ENCODE measurements at regions not wholly inside any gene's neighbourhood (a gene's known extent, or its start where the extent isn't known, plus 50 kb on each side); places are given as distances from the start of the nearest gene placed in this dataset.

DNA sequence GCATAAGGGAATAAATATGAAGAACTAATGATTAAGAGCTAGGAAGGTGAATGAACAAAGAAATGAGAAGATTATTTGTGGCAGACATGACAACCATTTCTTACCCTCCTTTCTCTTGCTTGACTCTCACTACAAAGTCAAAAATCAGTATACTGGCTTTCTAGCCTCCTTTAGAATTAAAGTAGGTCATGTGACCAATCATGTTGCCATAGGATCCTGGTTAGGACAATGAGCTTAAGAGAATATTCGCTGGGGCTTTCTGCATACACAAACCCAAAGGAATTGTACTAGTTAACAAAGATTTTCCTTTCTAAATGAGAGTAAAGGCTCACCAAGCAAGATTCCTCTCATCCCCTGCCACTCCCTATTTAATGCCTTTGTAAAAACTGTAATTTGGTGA is 76.0 kb upstream of the ID4 start:
- Histone ChIP-seq H3K79me2 (ENCODE audit: control insufficient read depth, insufficient read depth, low read length, unreplicated experiment) (no peaks in the 10 kb centered on the region), H3K27ac (ENCODE audit: low read depth, low read length) (no peak overlapping the region), H3K27me3 (ENCODE audit: insufficient read depth, low read length) (no peaks in the 10 kb centered on the region), H3K36me3 (ENCODE audit: insufficient read depth, low read length) (no peaks in the 10 kb centered on the region), H3K4me3 (ENCODE audit: low read depth, low read length) (no peak overlapping the region), H3K4me1 (ENCODE audit: control insufficient read depth, insufficient read depth, low read length, unreplicated experiment) (peaks cover 31% of the 10 kb centered on the region), H2AFZ (ENCODE audit: low read length, unreplicated experiment) (no peak overlapping the region)

DNA sequence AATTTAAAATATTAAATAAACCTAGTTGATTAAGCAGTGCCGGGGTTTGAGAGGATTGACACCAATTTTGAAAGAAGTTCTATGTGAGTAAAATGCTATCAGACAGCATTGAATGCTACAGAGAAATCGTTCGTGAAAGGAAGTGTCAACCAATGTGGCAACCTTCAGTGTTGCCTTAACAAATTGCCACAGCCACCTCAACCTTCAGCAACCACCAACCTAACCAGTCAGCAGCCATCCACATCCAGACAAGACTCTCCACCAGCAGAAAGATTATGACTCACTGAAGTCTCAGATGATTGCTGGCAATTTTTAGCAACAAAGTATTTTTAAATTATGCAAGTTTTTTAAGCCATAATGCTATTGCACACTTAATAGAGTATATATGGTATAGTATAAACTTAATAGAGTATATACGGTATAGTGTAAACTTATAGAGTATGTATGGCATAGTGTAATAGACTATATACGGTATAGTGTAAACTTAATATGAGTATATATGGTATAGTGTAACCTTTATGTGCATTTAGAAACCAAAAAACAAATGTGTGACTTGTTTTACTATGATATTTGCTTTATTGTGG is 65.3 kb upstream of the ID4 start:
- no peak overlapping the region for H3K27ac ChIP-seq (ENCODE audit: low read depth, low read length)
- H3K27me3 ChIP-seq (ENCODE audit: insufficient read depth, low read length) = no peaks in the 10 kb centered on the region
- no peaks in the 10 kb centered on the region for H3K4me1 ChIP-seq (ENCODE audit: control insufficient read depth, insufficient read depth, low read length, unreplicated experiment)
- H3K36me3 ChIP-seq (ENCODE audit: insufficient read depth, low read length) = no peaks in the 10 kb centered on the region
- H3K79me2 ChIP-seq (ENCODE audit: control insufficient read depth, insufficient read depth, low read length, unreplicated experiment) = no peaks in the 10 kb centered on the region
- no peak overlapping the region for H2AFZ ChIP-seq (ENCODE audit: low read length, unreplicated experiment)
- H3K4me3 ChIP-seq (ENCODE audit: low read depth, low read length) = no peak overlapping the region

DNA sequence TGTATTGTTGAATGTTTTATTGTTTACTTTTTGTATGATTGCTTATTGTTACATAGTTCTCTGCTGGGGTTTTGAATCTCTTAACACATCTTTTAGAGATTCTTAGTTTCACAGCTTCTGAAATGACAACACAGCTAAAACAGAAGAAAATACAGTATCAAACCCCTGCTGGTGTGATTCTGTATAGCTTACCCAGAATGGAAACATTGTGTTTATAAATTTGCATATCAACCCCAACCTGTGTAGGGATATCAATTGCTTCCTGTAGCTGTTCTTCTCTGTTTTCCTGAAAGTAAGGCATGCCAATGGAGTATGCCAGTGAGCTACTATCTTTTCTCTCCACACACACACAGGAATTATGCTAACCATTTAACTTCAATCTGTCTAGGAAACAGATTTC is 64.3 kb upstream of the ID4 start:
- Histone ChIP-seq H3K36me3 (ENCODE audit: insufficient read depth, low read length) (no peaks in the 10 kb centered on the region), H3K4me1 (ENCODE audit: control insufficient read depth, insufficient read depth, low read length, unreplicated experiment) (no peaks in the 10 kb centered on the region), H2AFZ (ENCODE audit: low read length, unreplicated experiment) (no peak overlapping the region), H3K27ac (ENCODE audit: low read depth, low read length) (no peak overlapping the region), H3K79me2 (ENCODE audit: control insufficient read depth, insufficient read depth, low read length, unreplicated experiment) (no peaks in the 10 kb centered on the region), H3K4me3 (ENCODE audit: low read depth, low read length) (no peak overlapping the region), H3K27me3 (ENCODE audit: insufficient read depth, low read length) (no peaks in the 10 kb centered on the region)

DNA sequence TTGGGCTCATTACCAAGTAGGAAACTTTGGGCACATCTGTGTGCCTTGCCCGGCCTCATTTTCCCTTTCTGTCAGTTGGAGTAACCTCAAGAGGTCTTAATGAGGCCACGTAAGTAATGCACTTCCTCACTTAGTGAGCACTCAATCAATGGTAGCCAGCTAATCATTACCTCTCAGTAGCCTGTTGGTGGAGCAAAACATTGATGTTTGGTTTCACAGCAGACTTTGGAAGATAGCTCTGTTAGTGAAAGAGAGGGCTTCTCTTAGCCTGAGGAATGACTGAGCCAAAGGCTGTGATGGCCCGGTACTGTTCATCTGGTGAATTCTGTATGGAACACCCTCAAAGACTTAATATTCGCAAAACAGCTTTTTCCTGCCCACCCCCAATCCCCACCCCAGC is 55.9 kb upstream of the ID4 start:
- Histone ChIP-seq H3K4me3 (ENCODE audit: low read depth, low read length) (no peak overlapping the region), H3K36me3 (ENCODE audit: insufficient read depth, low read length) (no peaks in the 10 kb centered on the region), H3K79me2 (ENCODE audit: control insufficient read depth, insufficient read depth, low read length, unreplicated experiment) (no peaks in the 10 kb centered on the region), H3K27ac (ENCODE audit: low read depth, low read length) (no peak overlapping the region), H2AFZ (ENCODE audit: low read length, unreplicated experiment) (no peak overlapping the region), H3K27me3 (ENCODE audit: insufficient read depth, low read length) (no peaks in the 10 kb centered on the region), H3K4me1 (ENCODE audit: control insufficient read depth, insufficient read depth, low read length, unreplicated experiment) (no peaks in the 10 kb centered on the region)

DNA sequence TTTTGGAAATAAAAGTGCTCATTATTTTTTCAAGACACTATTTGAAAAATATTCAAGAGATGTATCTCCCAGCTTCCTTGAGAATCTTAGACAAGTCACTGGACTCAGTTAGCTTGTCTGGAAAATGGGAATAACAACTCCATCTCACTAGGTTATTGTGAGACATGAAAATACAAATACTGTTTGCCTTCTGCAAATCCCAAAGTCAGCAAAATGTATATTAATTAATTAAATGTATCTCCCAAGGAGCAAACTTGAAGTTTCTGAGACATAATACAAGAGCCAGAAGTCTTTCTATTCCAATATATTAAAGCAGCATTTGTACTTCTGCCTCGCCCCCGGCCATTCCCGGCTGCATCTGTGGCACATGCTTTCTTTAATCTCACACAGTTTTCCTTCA is 54.6 kb upstream of the ID4 start:
- Histone ChIP-seq H3K36me3 (ENCODE audit: insufficient read depth, low read length) (no peaks in the 10 kb centered on the region), H3K27ac (ENCODE audit: low read depth, low read length) (no peak overlapping the region), H2AFZ (ENCODE audit: low read length, unreplicated experiment) (no peak overlapping the region), H3K27me3 (ENCODE audit: insufficient read depth, low read length) (no peaks in the 10 kb centered on the region), H3K4me3 (ENCODE audit: low read depth, low read length) (no peak overlapping the region), H3K79me2 (ENCODE audit: control insufficient read depth, insufficient read depth, low read length, unreplicated experiment) (no peaks in the 10 kb centered on the region), H3K4me1 (ENCODE audit: control insufficient read depth, insufficient read depth, low read length, unreplicated experiment) (no peaks in the 10 kb centered on the region)
